HG02943 (cell line): ENCODE measurements at regions not wholly inside any gene's neighbourhood (a gene's known extent, or its start where the extent isn't known, plus 50 kb on each side); places are given as distances from the start of the nearest gene placed in this dataset.

Source experiments
- ATAC-seq: cut with Tn5 transposase; IDR thresholded peaks from one replicate; pipeline ENCODE4 v1.9.1; 2021; ENCODE audit warnings: mild to moderate bottlenecking, low read depth, moderate library complexity; ENCODE audit not compliant: unreplicated experiment

DNA sequence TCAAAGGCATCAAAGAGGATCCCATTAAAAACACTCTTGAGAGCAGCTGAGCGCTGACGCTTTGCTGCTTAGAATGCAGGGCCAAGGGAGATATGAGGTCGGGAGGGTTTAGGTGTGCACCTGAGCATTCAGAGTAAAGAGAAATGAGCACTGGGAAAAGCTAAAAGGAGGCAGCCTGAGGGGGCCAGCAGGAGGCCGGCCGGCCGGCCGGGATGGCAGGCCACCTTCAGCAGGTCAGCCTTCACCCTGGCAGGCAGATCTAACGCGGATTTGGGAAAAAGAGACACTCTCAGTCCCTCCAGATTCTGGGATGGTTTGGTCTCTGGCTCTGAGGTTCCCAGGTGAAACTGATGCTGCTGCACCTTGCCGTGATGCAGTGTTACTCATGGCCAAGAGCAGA lies 393.5 kb downstream of the TRIML1 start:
- ATAC-seq, result no peak

DNA sequence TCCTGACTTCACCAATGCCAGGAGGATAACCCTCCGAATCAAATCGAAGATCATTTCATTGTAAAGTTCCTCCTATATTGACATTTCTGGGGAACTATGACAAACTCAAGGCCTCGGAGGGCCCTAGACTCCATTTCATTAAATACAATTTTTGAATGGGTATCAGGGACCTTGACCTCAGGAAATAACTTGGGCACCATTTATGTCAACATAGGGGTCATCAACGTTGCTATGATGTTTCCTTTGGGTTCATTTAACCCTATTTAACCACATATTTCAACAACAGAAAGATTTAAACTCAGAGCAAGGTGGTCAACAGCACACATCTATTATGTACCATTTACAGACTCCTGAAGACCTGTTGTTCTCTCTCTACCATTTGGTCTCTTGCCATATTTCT lies 395.1 kb downstream of the TRIML1 start:
- ATAC-seq, result no peak

- no peak for ATAC-seq
Measured at GRCh38 chr4:188534917-188535316, 395.7 kb downstream of the TRIML1 start.

DNA sequence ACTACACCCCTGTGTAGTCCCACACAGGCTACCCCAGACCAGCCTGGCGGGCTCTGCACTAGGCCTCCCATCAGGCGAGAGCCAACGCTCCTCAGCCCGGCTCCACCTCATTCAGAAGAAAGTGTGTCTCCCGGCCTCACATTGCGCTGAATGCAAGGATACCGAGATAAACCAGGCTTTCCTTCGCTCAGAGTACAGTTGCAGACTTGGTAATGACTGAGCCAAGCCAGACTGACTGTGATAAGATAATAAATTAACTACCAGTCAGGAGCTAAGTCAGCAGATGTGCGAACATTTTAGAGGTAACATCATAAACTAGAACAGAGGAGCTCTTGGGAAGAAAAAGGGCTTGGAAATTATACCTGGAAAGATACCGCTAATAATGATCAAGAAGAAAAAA lies 397.6 kb downstream of the TRIML1 start:
- no peak for ATAC-seq

GRCh38 chr4:188550296-188550695 lies 411.1 kb downstream of the TRIML1 start:
- no peak for ATAC-seq

GRCh38 chr4:188551156-188551555 lies 411.9 kb downstream of the TRIML1 start:
- ATAC-seq, result no peak

- no peak for ATAC-seq
Measured at GRCh38 chr4:188552741-188553275, 413.6 kb downstream of the TRIML1 start.

DNA sequence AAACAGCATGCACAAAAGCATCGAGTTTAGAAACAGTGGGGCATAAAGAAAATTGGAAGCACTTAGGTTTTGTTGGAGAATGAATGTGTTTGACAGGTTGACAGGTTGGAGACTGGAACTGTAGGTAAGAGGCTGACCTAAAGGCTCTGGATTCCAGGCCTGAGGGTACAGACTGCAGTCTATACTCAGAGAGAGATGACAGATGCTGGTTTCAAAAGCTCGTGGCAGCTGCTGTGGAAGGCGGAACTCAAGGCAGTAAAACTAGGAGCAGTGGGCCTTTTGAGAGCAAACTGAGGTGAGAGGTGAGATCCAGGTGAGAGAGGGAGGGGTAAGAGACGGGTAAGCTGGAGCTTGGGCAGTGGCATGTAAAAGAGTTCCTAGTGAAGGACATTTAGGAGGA lies 415.2 kb downstream of the TRIML1 start:
- no peak for ATAC-seq

DNA sequence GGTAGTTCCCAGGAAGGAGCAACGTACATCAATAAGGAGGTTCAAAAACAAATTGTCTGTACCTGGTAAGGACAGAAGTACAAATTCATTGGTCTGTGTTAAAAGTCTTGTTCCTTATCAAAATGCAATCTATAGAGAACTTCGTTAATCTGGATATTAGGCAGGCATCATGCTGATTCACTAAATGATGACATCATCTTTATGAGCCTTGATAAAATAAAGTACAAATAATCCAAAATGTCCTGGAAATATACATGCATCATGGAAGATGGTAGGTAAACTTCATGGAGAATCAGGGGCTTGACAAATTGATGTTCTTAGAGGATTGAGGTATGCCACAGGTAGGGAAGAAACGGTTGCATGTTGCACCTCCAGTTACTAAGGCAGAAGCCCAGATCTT lies 433.9 kb downstream of the TRIML1 start:
- ATAC-seq, result no peak

DNA sequence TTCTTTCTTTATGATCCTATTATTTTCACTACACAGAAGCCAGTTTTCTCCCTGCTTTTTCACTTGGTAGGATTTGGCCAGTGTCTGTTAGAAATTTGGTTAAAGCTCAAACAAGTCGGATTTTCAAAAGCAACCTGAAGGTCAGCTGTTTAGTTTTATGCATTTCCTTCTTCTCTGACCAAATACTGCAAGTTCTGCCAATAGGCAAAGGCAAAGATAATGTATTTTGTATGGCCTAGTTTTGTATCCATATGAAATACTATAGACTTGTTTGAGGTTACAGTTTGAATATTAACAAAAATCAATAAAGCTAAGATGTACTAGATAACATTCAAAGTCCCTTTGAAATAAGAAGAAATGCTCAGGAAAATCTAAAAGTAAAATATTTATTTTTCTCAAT lies 439.4 kb downstream of the TRIML1 start:
- no peak for ATAC-seq

GRCh38 chr4:188596021-188596420 lies 456.8 kb downstream of the TRIML1 start:
- no peak for ATAC-seq

DNA sequence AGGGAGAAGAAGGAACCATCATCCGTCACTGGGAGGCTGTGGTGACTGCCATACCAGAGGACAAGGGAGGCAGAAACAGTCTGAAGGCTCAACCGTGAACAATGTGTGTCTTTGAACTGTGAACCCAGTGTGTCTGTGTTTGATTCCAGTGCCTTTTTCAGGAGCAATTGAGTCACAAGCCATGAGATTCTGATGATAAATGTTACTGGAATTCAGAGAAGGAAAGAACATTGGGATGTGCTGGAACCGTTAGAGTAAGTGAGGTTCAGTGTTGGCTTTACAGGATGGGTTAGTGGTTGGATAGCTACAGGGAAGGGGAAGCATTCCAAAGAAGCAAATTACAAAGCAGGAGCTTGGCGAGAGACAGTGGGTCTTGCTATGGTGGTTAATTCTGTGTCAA lies 464.4 kb downstream of the TRIML1 start:
- ATAC-seq, result no peak

DNA sequence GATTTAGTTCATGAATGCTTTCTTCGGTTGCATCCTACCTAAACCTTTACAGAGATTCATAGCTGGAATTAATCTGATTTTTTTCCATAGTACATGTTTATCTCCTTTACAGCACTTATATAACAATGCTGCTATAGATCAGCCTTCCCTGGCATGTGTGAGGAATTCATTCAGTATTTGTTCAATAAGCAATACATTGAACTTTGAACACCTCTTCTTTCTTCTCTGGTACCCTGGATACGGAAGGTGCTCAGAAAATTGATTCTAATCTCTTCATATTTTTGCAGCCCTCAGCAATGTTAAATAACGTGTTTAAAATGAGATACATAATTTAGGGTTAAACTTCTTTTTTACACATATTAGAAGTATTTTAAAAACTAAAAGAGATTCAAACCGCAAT lies 467.4 kb downstream of the TRIML1 start:
- no peak for ATAC-seq

DNA sequence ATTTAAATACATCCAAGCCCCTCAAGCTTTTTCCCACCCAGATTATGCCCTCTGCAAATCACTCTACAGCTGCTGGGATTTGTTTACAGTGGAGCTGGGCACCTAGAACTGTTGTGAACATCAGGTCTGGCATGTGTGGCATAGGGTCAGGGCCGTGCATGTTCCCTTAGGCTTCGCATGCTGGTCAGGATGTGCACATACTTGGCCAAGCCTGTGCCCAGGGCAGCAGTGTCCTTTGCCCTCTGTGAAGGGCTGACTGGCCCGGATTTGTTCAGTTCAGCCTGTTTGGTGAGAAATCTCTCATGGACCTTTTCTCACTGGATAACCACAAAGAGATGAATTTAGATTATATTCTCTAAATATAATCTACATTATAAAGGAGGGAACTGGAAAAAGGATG lies 471.9 kb downstream of the TRIML1 start:
- no peak for ATAC-seq

DNA sequence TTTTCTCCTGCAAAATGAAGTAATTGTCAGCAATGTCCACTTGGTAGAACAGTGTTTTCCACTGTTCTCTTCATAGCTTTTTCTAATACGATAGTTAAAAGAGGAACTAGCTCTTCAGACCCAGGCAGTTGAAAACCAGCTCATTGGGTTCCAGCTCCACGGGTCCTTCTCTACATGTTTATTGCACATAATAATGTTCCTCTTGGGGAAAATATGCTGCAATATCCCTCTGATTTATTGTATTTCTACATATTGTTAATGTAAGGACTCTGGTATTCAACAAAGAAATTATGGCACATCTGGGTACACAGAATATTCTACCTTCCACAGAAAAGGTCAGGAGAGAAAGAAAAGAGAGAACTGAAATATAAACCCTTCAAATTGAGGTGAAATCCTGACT lies 473.4 kb downstream of the TRIML1 start:
- ATAC-seq, result no peak

- ATAC-seq, result no peak
Measured at GRCh38 chr4:188613976-188614375, 474.7 kb downstream of the TRIML1 start.

DNA sequence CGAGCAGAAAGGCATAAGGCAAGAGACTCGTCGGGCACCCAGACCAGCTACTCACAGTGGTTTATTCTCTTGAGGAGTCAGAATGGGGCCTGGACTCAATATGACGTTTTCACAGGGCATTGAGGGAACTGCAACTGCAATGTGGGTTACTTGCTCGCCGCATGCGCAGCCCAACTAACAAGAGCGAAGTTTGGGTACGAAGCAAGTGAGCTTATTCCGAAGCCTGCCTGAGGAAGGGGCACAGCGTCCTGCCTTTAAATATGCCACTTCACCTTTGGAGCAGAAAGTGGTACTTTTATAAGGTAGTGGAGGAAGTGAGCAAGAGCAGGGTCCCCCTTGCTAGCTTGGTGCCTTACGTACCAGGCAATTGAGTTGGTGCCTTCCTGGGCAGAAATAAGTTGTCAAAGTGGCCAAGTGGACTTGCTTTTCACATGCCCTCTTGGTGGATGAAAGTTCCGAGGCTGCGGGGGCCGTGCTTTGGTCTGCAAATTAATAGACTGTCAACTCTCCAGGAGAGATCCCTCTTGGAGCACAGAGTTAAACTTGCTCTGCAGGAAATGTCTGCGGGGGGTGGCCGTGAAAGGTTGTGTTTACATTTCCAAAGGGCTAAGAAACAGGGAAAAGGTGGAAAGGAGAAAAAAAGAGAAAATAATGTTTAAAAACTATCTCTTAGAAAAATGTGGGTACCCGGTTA lies 480.4 kb downstream of the TRIML1 start:
- ATAC-seq, result no peak

DNA sequence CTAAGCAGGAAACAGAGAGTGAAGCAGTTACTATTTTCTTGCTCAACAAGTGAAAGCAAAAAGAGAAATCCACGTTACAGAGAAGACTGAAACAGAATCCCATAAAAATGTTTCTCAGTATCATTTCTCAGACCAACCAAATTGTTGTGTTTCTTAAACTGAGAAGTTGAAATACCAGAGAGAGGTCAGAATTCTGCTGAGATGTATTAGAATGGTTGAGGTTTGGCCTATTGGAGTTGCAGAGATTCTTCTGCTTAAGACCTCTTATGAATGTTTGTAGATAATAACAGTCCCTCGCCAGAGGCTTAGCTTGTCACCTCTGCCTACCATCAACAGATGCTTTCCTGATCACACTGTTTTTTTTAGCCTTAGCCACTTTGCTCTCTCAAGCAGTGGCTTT lies 481.4 kb downstream of the TRIML1 start:
- ATAC-seq, result no peak

GRCh38 chr4:188623314-188623854 lies 484.1 kb downstream of the TRIML1 start:
- ATAC-seq, result no peak

DNA sequence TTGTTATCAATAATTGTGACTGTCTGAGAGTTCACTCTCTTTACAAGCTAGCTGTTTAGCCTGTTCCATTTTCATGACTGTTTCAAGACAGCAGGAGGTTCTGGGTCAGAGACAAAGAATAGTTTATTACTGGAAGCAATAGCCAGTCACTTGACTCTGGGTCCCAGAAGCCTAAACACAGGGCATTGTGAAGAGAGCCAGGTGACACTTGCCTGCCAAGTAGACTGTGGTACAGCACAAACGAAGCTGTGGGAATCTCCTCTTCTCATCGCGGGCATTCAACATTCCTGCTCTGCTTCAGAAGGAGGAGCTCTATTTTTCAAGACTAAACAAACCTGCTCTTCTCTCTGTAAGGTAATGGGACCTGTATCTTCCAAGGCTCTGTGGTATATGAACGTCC lies 485.1 kb downstream of the TRIML1 start:
- no peak for ATAC-seq

GRCh38 chr4:188627892-188628291 lies 488.7 kb downstream of the TRIML1 start:
- ATAC-seq, result no peak

DNA sequence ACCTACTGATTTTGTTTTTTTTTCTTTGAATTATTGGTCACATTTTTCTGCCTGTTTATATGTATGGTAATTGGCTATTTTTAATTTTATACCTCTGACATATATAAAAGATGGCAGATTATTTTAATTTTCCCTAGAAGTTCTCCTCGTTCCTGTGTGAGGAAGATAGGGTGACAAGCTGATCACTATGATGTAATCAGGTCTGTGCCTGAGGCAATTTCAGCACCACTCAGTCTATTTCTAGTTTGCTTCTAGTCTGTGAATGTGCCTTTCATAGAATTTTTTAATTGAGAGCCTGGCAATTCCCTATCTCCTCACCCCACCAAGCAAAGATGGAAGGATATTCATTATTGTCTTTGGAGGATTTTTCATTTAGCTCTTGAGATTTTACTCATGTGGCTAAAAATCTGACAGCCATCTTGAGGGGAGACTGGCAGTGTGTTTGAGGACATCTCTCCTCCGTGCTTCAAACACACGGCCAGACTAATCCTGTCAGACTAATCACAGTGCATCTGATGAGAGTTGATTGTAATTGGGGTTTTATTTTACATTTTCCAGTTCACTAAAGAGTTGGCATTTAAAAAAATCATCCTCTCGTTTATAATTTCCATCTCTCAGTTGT lies 500.3 kb downstream of the TRIML1 start:
- ATAC-seq, result no peak
